Activated naive CD4-positive, alpha-beta T cell treated with anti-CD3 and anti-CD28 coated beads, Interleukin-2, amount 10 ng/mL, durations not matched to agents 7 days and 5 days (primary cell): ENCODE measurements at regions not wholly inside any gene's neighbourhood (a gene's known extent, or its start where the extent isn't known, plus 50 kb on each side); places are given as distances from the start of the nearest gene placed in this dataset.

ENCODE experiments used
- CTCF ChIA-PET: fragments of 350-600 bp; sonication (Branson Sonifier 250); formaldehyde crosslinking; loops from one replicate; lab custom pipeline; 2021; ENCODE audit warnings: antibody characterized with exemption; lab: Charles Lee
- DNase-seq: peaks from one replicate; pipeline ENCODE4 v3.0.0-alpha.2; 2020
- H3K27ac Mint-ChIP-seq: one replicate; pipeline ENCODE4 v1.8.0; 2021; ENCODE audit warnings: mild to moderate bottlenecking, moderate library complexity, mixed read lengths
- H3K27me3 Mint-ChIP-seq: one replicate; pipeline ENCODE4 v1.8.0; 2021; ENCODE audit warnings: mild to moderate bottlenecking, mixed read lengths
- H3K36me3 Mint-ChIP-seq: one replicate; pipeline ENCODE4 v1.8.0; 2021; ENCODE audit warnings: mixed read lengths
- H3K4me1 Mint-ChIP-seq: one replicate; pipeline ENCODE4 v1.8.0; 2021; ENCODE audit warnings: mixed read lengths
- H3K4me3 Mint-ChIP-seq: one replicate; pipeline ENCODE4 v1.8.0; 2021; ENCODE audit warnings: mild to moderate bottlenecking, moderate library complexity, mixed read lengths
- H3K9me3 Mint-ChIP-seq: one replicate; pipeline ENCODE4 v1.8.0; 2021; ENCODE audit warnings: mixed read lengths

DNA sequence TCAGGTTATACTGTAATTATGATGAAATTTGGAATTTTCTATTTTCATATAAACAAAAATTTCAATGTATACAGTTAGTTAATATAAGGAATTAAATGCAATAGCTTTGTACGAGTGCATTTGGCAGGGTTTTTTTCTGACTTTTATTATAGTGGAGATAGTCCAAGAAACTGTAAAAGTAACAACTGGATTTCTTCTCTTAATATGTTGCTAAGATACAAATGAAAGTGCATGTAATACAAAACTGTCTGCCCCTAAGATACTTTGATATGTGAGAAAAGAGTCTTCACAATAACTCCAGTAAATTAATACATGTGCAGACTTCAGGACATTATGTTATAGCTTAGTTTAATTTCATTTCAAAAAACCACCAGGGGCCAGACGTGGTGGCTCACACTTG is 721.4 kb downstream of the CBLN4 start:
- Mint-ChIP-seq H3K27ac (no peak overlapping the region), H3K27me3 (no peaks in the 10 kb centered on the region), H3K9me3 (peaks cover 5% of the 10 kb centered on the region), H3K4me1 (no peaks in the 10 kb centered on the region), H3K4me3 (no peak overlapping the region), H3K36me3 (no peaks in the 10 kb centered on the region)
- no peak for DNase-seq
- CTCF ChIA-PET, result no interaction called here

DNA sequence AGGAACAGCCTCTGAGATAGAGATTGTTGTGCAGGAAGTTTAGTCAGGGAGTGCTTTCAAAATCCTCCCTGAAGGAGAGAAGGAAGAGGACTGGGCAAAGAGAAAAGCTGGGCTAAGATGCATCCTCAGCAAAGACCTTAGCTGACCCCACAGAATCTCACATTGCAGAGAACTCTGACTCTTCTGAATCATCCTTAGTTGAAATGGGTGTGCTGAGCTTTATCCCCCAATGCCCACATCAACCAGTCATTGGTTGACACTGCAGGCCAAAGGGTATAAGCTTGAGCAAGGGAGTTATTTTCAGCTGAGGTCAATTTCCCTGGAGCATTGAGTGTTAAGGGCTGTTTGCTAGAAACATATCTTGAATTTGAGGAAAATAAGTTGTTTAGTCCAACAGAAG is 732.2 kb downstream of the CBLN4 start:
- no peaks in the 10 kb centered on the region for H3K4me1 Mint-ChIP-seq
- CTCF ChIA-PET, result no interaction called here
- H3K9me3 Mint-ChIP-seq, result peaks cover 15% of the 10 kb centered on the region
- no peak overlapping the region for H3K27ac Mint-ChIP-seq
- no peaks in the 10 kb centered on the region for H3K27me3 Mint-ChIP-seq
- no peak overlapping the region for H3K4me3 Mint-ChIP-seq
- no peak for DNase-seq
- H3K36me3 Mint-ChIP-seq, result no peaks in the 10 kb centered on the region

DNA sequence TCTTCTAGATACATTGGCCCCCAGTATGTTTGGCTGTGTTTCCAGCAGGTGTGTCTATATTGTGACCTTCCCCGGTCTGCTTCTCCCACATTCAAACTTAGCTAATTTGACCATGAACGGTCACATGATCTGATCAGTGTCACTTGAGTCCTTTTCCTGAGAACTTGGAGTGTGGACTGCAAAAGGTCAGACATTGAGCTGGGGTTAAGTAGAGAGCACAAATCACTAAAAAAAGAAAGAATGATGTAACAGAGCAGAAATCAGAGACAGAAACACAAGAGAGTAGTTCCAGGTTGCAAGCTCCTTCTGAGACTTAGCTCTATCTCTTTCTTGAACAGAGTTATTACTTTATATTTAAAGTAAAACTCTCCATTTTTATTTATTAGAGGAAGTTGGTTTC is 733.9 kb downstream of the CBLN4 start:
- Mint-ChIP-seq H3K4me1 (no peaks in the 10 kb centered on the region), H3K27ac (no peak overlapping the region), H3K36me3 (no peaks in the 10 kb centered on the region), H3K9me3 (peaks cover 9% of the 10 kb centered on the region), H3K27me3 (no peaks in the 10 kb centered on the region), H3K4me3 (no peak overlapping the region)
- CTCF ChIA-PET, result no interaction called here
- no peak for DNase-seq

DNA sequence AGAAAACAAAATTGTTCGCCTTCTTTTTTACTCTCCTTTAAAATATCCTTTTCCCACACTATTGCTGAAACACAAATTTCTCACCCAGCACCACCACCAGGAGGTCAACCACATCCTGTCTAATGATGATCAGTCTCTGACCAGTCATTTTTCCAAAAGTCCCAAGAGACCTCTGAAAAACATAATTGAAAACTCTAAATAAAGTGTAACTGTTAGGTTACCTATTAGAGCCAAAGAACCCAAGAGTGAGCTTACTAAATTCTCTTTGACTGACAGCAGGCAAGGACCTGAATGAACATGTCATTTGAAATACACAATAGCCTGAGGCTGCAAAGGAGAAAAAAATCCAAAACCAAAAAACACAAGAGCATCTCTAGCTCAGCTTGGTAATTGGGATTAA is 735.4 kb downstream of the CBLN4 start:
- H3K27ac Mint-ChIP-seq, result no peak overlapping the region
- H3K27me3 Mint-ChIP-seq, result no peaks in the 10 kb centered on the region
- no peaks in the 10 kb centered on the region for H3K36me3 Mint-ChIP-seq
- DNase-seq, result no peak
- H3K9me3 Mint-ChIP-seq, result peaks cover 4% of the 10 kb centered on the region
- no peaks in the 10 kb centered on the region for H3K4me1 Mint-ChIP-seq
- H3K4me3 Mint-ChIP-seq, result no peak overlapping the region
- CTCF ChIA-PET, result no interaction called here

DNA sequence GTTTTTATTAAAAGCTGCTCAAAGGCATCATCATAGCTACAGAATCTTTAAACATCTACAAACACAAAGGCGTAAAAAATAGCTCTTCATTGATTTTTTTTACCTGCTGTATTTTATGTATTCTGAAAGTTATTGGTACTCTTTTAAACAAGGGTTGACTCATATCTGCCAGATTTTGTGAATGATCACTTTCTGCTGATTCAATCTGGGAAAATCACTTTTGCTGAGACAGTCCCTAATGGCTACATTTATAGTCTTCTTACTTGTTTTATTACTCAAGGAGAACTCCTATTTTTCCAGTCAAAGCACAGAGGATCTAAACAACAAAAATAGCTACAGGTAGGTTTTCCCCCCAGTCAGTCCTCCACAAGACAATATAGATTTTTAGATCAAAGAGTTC is 739.0 kb downstream of the CBLN4 start:
- H3K36me3 Mint-ChIP-seq, result no peaks in the 10 kb centered on the region
- CTCF ChIA-PET, result no interaction called here
- no peak overlapping the region for H3K27ac Mint-ChIP-seq
- no peak for DNase-seq
- H3K4me3 Mint-ChIP-seq, result no peak overlapping the region
- H3K9me3 Mint-ChIP-seq, result no peaks in the 10 kb centered on the region
- no peaks in the 10 kb centered on the region for H3K4me1 Mint-ChIP-seq
- H3K27me3 Mint-ChIP-seq, result no peaks in the 10 kb centered on the region

DNA sequence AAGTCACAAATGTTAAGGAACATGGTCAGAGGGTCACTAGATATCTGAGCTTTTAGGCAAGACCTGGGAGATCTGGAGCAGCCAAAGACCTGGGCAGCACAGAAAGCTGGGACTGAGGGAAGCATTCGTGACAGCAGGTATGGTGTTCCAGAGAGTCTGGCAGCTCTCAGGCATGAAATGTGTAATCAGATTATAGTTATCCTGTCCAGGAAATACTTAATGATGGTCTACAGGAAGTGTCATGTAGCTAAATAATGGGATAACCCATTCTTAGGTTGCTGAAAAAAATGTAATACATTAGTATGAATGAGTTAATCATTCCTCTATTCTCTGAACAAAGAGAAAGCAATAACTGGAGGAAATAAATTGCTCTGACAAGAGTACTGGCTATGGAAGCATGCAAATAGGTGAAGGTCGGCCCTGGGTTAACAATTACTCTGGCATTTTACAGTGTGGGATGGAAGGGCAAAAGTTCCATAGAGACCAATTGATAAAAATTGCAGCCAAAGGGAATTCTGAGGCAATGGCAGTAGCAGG is 740.5 kb downstream of the CBLN4 start:
- no peak for DNase-seq
- H3K27me3 Mint-ChIP-seq, result no peaks in the 10 kb centered on the region

DNA sequence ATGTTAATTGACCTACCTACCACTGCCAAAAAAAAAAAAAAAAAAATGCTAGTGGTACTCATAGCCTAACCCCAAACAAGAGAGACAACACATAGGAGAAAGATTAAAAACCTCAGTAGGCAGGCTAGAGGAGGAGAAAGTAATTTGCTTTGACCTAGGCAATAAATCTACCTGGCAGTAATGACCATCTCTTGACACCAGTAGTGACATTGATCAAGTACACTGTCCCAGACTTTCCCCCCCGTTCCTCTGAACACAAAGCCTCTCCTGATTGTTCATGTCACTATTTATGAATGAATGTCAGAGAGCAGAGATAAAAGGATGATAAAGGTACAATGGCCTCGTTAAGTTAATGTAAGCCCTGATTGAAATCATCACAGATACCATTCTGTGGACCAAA is 746.8 kb downstream of the CBLN4 start:
- H3K4me3 Mint-ChIP-seq, result no peak overlapping the region
- DNase-seq, result no peak
- no peaks in the 10 kb centered on the region for H3K27me3 Mint-ChIP-seq
- no peaks in the 10 kb centered on the region for H3K4me1 Mint-ChIP-seq
- no peak overlapping the region for H3K27ac Mint-ChIP-seq
- CTCF ChIA-PET, result no interaction called here
- no peaks in the 10 kb centered on the region for H3K36me3 Mint-ChIP-seq
- peaks cover 9% of the 10 kb centered on the region for H3K9me3 Mint-ChIP-seq

More for the DNA sequence above, 740.5 kb downstream of the CBLN4 start:
- CTCF ChIA-PET, result no interaction called here
- Mint-ChIP-seq H3K36me3 (no peaks in the 10 kb centered on the region), H3K4me3 (no peak overlapping the region), H3K27ac (no peak overlapping the region), H3K4me1 (no peaks in the 10 kb centered on the region), H3K9me3 (no peaks in the 10 kb centered on the region)

DNA sequence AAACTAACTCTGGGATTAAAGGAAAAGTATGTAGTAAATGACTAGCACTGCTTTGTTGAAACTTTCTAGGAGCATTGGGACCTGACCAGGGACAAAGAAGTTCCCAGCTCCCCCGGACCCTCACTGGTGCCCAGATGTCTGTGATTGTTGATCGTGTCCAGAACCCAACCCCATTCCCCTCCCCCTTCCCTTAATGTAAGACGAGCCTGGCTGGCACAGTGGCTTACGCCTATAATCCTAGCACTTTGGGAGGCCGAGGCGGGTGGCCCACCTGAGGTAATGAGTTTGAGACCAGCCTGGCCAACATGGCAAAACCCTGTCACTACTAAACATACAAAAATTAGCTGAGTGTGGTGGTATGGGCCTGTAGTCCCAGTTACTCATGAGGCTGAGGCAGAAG is 750.3 kb downstream of the CBLN4 start:
- CTCF ChIA-PET, result no interaction called here
- Mint-ChIP-seq H3K27me3 (no peaks in the 10 kb centered on the region), H3K36me3 (no peaks in the 10 kb centered on the region), H3K9me3 (peaks cover 12% of the 10 kb centered on the region), H3K4me3 (no peak overlapping the region), H3K27ac (no peak overlapping the region), H3K4me1 (no peaks in the 10 kb centered on the region)
- DNase-seq, result no peak

DNA sequence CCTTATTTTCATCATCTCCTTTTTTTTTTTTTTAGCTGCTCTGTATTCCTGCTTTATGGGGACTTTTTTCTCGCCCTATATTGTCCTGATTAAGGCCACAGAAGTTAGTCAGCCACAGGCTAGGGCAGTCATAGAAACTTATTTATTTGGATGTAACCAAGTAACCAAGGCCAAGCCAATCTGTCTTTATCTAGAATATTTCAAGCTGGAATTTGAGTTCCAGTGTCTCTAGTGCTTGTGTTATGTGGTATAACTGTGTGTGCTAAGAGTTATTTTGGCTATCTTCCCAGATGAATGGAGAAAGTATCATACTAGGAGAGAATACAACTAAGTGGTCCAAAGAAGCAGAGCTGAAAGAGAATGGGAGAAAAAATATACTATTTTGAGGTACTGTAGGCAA is 751.5 kb downstream of the CBLN4 start:
- no peaks in the 10 kb centered on the region for H3K27me3 Mint-ChIP-seq
- H3K4me1 Mint-ChIP-seq, result no peaks in the 10 kb centered on the region
- no peak overlapping the region for H3K4me3 Mint-ChIP-seq
- CTCF ChIA-PET, result no interaction called here
- H3K27ac Mint-ChIP-seq, result no peak overlapping the region
- no peaks in the 10 kb centered on the region for H3K36me3 Mint-ChIP-seq
- H3K9me3 Mint-ChIP-seq, result peaks cover 19% of the 10 kb centered on the region
- DNase-seq, result no peak

DNA sequence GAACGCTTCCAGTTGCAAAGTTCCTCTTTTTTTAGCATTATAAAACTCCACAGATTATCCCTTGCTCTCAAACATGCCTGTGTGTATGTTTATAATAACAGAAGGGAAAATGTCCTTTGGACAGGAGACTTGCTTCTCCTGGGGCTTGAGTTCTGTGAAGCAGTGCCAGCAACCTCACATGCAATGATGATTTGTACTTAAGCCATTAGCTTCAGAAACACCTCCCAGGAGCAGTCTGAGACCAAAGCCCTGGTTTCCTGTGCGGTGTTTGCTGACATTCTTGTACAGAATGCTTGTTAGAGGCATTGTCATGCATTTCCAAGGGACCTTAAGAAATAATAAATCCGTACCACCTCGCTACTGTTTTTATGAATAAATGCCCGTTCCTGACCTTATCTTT is 752.8 kb downstream of the CBLN4 start:
- Mint-ChIP-seq H3K27me3 (no peaks in the 10 kb centered on the region), H3K4me1 (no peaks in the 10 kb centered on the region), H3K36me3 (no peaks in the 10 kb centered on the region), H3K27ac (no peak overlapping the region), H3K9me3 (peaks cover 20% of the 10 kb centered on the region), H3K4me3 (no peak overlapping the region)
- DNase-seq, result no peak
- CTCF ChIA-PET, result no interaction called here

DNA sequence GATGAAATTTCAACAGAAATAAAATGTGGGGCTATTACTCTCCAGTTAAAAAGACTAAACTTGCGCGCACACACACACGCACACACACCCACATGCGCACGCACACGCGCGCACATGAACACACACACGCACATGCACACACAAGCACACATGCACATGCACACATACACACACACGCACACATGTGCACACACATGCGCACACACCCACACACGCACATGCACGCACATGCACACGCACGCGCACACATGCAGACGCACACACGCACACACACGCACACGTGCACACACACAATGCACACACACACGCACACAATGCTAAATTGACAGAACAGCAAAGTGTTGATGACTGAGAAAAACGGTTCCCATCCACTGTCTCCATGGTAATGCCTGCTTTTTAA is 754.1 kb downstream of the CBLN4 start:
- Mint-ChIP-seq H3K36me3 (no peaks in the 10 kb centered on the region), H3K27me3 (no peaks in the 10 kb centered on the region), H3K9me3 (peaks cover 28% of the 10 kb centered on the region), H3K4me3 (no peak overlapping the region), H3K4me1 (no peaks in the 10 kb centered on the region), H3K27ac (no peak overlapping the region)
- DNase-seq, result no peak
- CTCF ChIA-PET, result no interaction called here

DNA sequence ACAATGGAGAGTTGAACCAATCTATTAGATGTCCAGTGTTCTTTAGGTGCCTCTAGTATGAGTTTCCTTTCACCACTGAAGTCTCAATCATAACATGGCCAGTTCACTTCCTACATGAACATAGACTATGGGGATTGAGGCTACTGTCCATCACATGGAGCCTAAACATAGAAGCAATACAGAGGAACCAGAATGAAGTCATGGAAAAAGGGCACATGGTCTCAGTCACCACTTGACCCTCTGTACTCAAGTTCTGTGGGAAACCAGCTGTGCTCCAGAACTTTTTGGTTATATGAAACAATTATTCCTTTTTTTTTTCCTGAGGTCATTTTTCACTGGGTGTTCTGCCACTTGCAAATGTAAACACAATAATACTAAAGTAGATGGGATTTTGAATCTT is 762.5 kb downstream of the CBLN4 start:
- no peak for DNase-seq
- H3K27me3 Mint-ChIP-seq, result no peaks in the 10 kb centered on the region
- no peaks in the 10 kb centered on the region for H3K36me3 Mint-ChIP-seq
- H3K9me3 Mint-ChIP-seq, result peaks cover 21% of the 10 kb centered on the region
- no peak overlapping the region for H3K4me3 Mint-ChIP-seq
- H3K4me1 Mint-ChIP-seq, result no peaks in the 10 kb centered on the region
- H3K27ac Mint-ChIP-seq, result no peak overlapping the region
- CTCF ChIA-PET, result no interaction called here

DNA sequence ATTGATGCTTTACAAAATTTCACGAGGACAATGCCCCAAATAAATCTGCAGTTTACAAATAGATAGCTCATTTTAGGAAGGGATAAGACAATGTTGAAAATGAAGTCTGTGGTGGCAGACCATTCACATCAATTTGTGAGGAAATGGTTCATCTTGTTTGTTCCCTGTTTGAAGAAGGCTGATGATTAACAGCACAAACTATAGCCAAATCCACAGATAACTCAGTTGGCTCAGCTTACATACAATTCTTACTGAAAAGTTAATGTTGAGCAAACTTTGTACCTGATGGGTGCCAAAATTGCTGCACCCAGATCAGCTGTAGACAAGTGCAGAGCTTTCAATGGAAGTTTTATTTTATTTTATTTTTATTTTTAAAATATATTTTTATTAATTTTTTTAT is 763.9 kb downstream of the DOK5 start:
- Mint-ChIP-seq H3K9me3 (peaks cover 10% of the 10 kb centered on the region), H3K4me3 (no peak overlapping the region)

DNA sequence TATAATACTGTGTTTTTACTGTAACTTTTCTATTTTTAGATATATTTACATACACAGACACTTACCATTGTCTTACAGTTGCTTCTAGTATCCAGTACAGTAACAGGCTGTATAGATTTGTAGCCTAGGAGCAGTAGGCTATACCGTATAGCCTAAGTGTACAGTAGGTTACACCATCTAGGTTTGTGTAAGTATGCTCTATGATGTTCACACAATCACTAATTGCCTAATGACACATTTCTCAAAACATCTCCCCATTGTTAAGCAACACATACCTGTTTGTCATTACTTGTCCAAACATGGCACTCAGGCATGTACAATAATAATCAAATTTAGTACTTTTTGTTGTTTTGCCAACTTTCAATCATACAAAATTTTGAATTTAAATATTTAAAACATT is 757.3 kb downstream of the DOK5 start:
- DNase-seq, result no peak
- Mint-ChIP-seq H3K36me3 (no peaks in the 10 kb centered on the region), H3K4me3 (no peak overlapping the region), H3K9me3 (peaks cover 4% of the 10 kb centered on the region), H3K4me1 (no peaks in the 10 kb centered on the region), H3K27me3 (no peaks in the 10 kb centered on the region), H3K27ac (no peak overlapping the region)
- CTCF ChIA-PET, result no interaction called here

More for the DNA sequence above, 763.9 kb downstream of the DOK5 start:
- Mint-ChIP-seq H3K4me1 (no peaks in the 10 kb centered on the region), H3K36me3 (no peaks in the 10 kb centered on the region), H3K27ac (no peak overlapping the region), H3K27me3 (no peaks in the 10 kb centered on the region)
- CTCF ChIA-PET, result interaction anchor here (0.6 kb wide), 1 partner anchor 13 kb away, joined by 3 read pairs; no protein-coding TSS in a partner anchor
- no peak for DNase-seq

DNA sequence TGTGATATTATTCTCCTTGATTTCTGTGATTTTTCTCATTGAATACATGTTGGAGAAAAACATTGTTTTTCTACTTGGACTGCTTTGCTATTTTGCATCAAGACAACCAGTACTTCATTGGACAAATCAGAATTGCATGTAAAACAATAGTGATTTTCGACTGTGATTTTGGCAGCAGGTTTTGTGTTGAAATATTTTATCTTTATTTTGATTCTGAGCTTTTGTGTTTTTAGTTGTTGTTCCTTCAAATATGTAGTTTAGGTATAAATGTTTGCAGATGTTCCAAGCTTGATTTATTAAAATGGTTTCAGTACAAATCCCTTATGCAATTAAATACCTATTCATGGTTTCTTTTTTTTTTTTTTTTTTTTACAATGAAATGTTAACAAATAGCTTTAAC is 754.1 kb downstream of the DOK5 start:
- H3K36me3 Mint-ChIP-seq, result no peaks in the 10 kb centered on the region
- CTCF ChIA-PET, result no interaction called here

More for the DNA sequence above, 754.1 kb downstream of the DOK5 start:
- Mint-ChIP-seq H3K4me3 (no peak overlapping the region), H3K27ac (no peak overlapping the region), H3K27me3 (no peaks in the 10 kb centered on the region), H3K4me1 (no peaks in the 10 kb centered on the region), H3K9me3 (peaks cover 2% of the 10 kb centered on the region)
- no peak for DNase-seq
